ENCODE measurements at regions not wholly inside any gene's neighbourhood (a gene's known extent, or its start where the extent isn't known, plus 50 kb on each side); places are given as distances from the start of the nearest gene placed in this dataset.
"Not testable (repeated sequence)": the region's sequence is repeated elsewhere in the genome, so short reads cannot be mapped to it uniquely, and the experiment has no call there.

- H3K27me3 ChIP-seq (ENCODE audit: control insufficient read depth, insufficient read depth, low read length): no peaks in the 10 kb centered on the region
- H3K9me3 ChIP-seq (ENCODE audit: control insufficient read depth, insufficient read depth, low read length): no peaks in the 10 kb centered on the region
- no peaks in the 10 kb centered on the region for H3K36me3 ChIP-seq (ENCODE audit: control insufficient read depth, insufficient read depth, low read length)
- H3K27ac ChIP-seq (ENCODE audit: low read length): no peak overlapping the region
- no peak overlapping the region for H3K4me3 ChIP-seq (ENCODE audit: low read length)
- H3K4me1 ChIP-seq (ENCODE audit: control insufficient read depth, insufficient read depth, low read length): no peaks in the 10 kb centered on the region
- no peak for DNase-seq (ENCODE audit: low read depth, low spot score)
- no CpG with 5 or more reads among the region's 2 CpGs for WGBS (ENCODE audit: insufficient coverage, insufficient read length)
These were observed 475.8 kb downstream of the PLCL1 start for GRCh38 chr2:198280145-198280544.

GRCh38 chr2:198279026-198279425, 474.6 kb downstream of the PLCL1 start:
- no peak for DNase-seq (ENCODE audit: low read depth, low spot score)
- WGBS (ENCODE audit: insufficient coverage, insufficient read length): no CpG with 5 or more reads among the region's 5 CpGs
- Histone ChIP-seq H3K4me1 (ENCODE audit: control insufficient read depth, insufficient read depth, low read length) (no peaks in the 10 kb centered on the region), H3K9me3 (ENCODE audit: control insufficient read depth, insufficient read depth, low read length) (no peaks in the 10 kb centered on the region), H3K36me3 (ENCODE audit: control insufficient read depth, insufficient read depth, low read length) (no peaks in the 10 kb centered on the region), H3K4me3 (ENCODE audit: low read length) (no peak overlapping the region), H3K27me3 (ENCODE audit: control insufficient read depth, insufficient read depth, low read length) (no peaks in the 10 kb centered on the region), H3K27ac (ENCODE audit: low read length) (no peak overlapping the region)

GRCh38 chr2:198277181-198277580, 472.8 kb downstream of the PLCL1 start:
- H3K9me3 ChIP-seq (ENCODE audit: control insufficient read depth, insufficient read depth, low read length): no peaks in the 10 kb centered on the region
- WGBS (ENCODE audit: insufficient coverage, insufficient read length): no CpG with 5 or more reads among the region's 2 CpGs
- no peak overlapping the region for H3K27ac ChIP-seq (ENCODE audit: low read length)
- H3K4me3 ChIP-seq (ENCODE audit: low read length): no peak overlapping the region
- H3K27me3 ChIP-seq (ENCODE audit: control insufficient read depth, insufficient read depth, low read length): no peaks in the 10 kb centered on the region
- DNase-seq (ENCODE audit: low read depth, low spot score): no peak
- H3K36me3 ChIP-seq (ENCODE audit: control insufficient read depth, insufficient read depth, low read length): no peaks in the 10 kb centered on the region
- no peaks in the 10 kb centered on the region for H3K4me1 ChIP-seq (ENCODE audit: control insufficient read depth, insufficient read depth, low read length)

- H3K27ac ChIP-seq (ENCODE audit: low read length): no peak overlapping the region
- no peaks in the 10 kb centered on the region for H3K27me3 ChIP-seq (ENCODE audit: control insufficient read depth, insufficient read depth, low read length)
- H3K4me3 ChIP-seq (ENCODE audit: low read length): no peak overlapping the region
- no peaks in the 10 kb centered on the region for H3K9me3 ChIP-seq (ENCODE audit: control insufficient read depth, insufficient read depth, low read length)
- WGBS (ENCODE audit: insufficient coverage, insufficient read length): no CpG with 5 or more reads among the region's 1 CpG
- no peak for DNase-seq (ENCODE audit: low read depth, low spot score)
- H3K36me3 ChIP-seq (ENCODE audit: control insufficient read depth, insufficient read depth, low read length): no peaks in the 10 kb centered on the region
- no peaks in the 10 kb centered on the region for H3K4me1 ChIP-seq (ENCODE audit: control insufficient read depth, insufficient read depth, low read length)
These were observed 469.3 kb downstream of the PLCL1 start for GRCh38 chr2:198273660-198274059.

- H3K36me3 ChIP-seq (ENCODE audit: control insufficient read depth, insufficient read depth, low read length); H3K4me1 ChIP-seq (ENCODE audit: control insufficient read depth, insufficient read depth, low read length); H3K4me3 ChIP-seq (ENCODE audit: low read length); H3K9me3 ChIP-seq (ENCODE audit: control insufficient read depth, insufficient read depth, low read length); DNase-seq (ENCODE audit: low read depth, low spot score); H3K27me3 ChIP-seq (ENCODE audit: control insufficient read depth, insufficient read depth, low read length); H3K27ac ChIP-seq (ENCODE audit: low read length): not testable (repeated sequence)
- no CpG with 5 or more reads among the region's 2 CpGs for WGBS (ENCODE audit: insufficient coverage, insufficient read length)
These were observed 465.8 kb downstream of the PLCL1 start for GRCh38 chr2:198270157-198270556.

- no peak overlapping the region for H3K4me3 ChIP-seq (ENCODE audit: low read length)
- no peaks in the 10 kb centered on the region for H3K9me3 ChIP-seq (ENCODE audit: control insufficient read depth, insufficient read depth, low read length)
- no peaks in the 10 kb centered on the region for H3K36me3 ChIP-seq (ENCODE audit: control insufficient read depth, insufficient read depth, low read length)
- no peak for DNase-seq (ENCODE audit: low read depth, low spot score)
- H3K4me1 ChIP-seq (ENCODE audit: control insufficient read depth, insufficient read depth, low read length): no peaks in the 10 kb centered on the region
- no peaks in the 10 kb centered on the region for H3K27me3 ChIP-seq (ENCODE audit: control insufficient read depth, insufficient read depth, low read length)
- no CpG with 5 or more reads among the region's 1 CpG for WGBS (ENCODE audit: insufficient coverage, insufficient read length)
- no peak overlapping the region for H3K27ac ChIP-seq (ENCODE audit: low read length)
These were observed 464.1 kb downstream of the PLCL1 start for GRCh38 chr2:198268519-198268918.

- Histone ChIP-seq H3K27me3 (ENCODE audit: control insufficient read depth, insufficient read depth, low read length) (no peaks in the 10 kb centered on the region), H3K9me3 (ENCODE audit: control insufficient read depth, insufficient read depth, low read length) (no peaks in the 10 kb centered on the region), H3K4me3 (ENCODE audit: low read length) (no peak overlapping the region), H3K36me3 (ENCODE audit: control insufficient read depth, insufficient read depth, low read length) (no peaks in the 10 kb centered on the region), H3K4me1 (ENCODE audit: control insufficient read depth, insufficient read depth, low read length) (no peaks in the 10 kb centered on the region), H3K27ac (ENCODE audit: low read length) (no peak overlapping the region)
- no CpG with 5 or more reads among the region's 3 CpGs for WGBS (ENCODE audit: insufficient coverage, insufficient read length)
- no peak for DNase-seq (ENCODE audit: low read depth, low spot score)
These were observed 455.1 kb downstream of the PLCL1 start for GRCh38 chr2:198259496-198259895.

GRCh38 chr2:198254536-198255090, 450.2 kb downstream of the PLCL1 start:
- WGBS (ENCODE audit: insufficient coverage, insufficient read length): no CpG with 5 or more reads among the region's 5 CpGs
- no peak for DNase-seq (ENCODE audit: low read depth, low spot score)
- Histone ChIP-seq H3K4me3 (ENCODE audit: low read length) (no peak overlapping the region), H3K4me1 (ENCODE audit: control insufficient read depth, insufficient read depth, low read length) (no peaks in the 10 kb centered on the region), H3K27ac (ENCODE audit: low read length) (no peak overlapping the region), H3K27me3 (ENCODE audit: control insufficient read depth, insufficient read depth, low read length) (no peaks in the 10 kb centered on the region), H3K36me3 (ENCODE audit: control insufficient read depth, insufficient read depth, low read length) (no peaks in the 10 kb centered on the region), H3K9me3 (ENCODE audit: control insufficient read depth, insufficient read depth, low read length) (no peaks in the 10 kb centered on the region)

- Histone ChIP-seq H3K9me3 (ENCODE audit: control insufficient read depth, insufficient read depth, low read length) (no peaks in the 10 kb centered on the region), H3K4me3 (ENCODE audit: low read length) (no peak overlapping the region), H3K36me3 (ENCODE audit: control insufficient read depth, insufficient read depth, low read length) (no peaks in the 10 kb centered on the region), H3K27ac (ENCODE audit: low read length) (no peak overlapping the region), H3K27me3 (ENCODE audit: control insufficient read depth, insufficient read depth, low read length) (no peaks in the 10 kb centered on the region), H3K4me1 (ENCODE audit: control insufficient read depth, insufficient read depth, low read length) (no peaks in the 10 kb centered on the region)
- no peak for DNase-seq (ENCODE audit: low read depth, low spot score)
These were observed 449.6 kb downstream of the PLCL1 start for GRCh38 chr2:198253995-198254394.

GRCh38 chr2:198252472-198252871, 448.1 kb downstream of the PLCL1 start:
- Histone ChIP-seq H3K9me3 (ENCODE audit: control insufficient read depth, insufficient read depth, low read length) (no peaks in the 10 kb centered on the region), H3K4me3 (ENCODE audit: low read length) (no peak overlapping the region), H3K4me1 (ENCODE audit: control insufficient read depth, insufficient read depth, low read length) (no peaks in the 10 kb centered on the region), H3K27ac (ENCODE audit: low read length) (no peak overlapping the region), H3K36me3 (ENCODE audit: control insufficient read depth, insufficient read depth, low read length) (no peaks in the 10 kb centered on the region), H3K27me3 (ENCODE audit: control insufficient read depth, insufficient read depth, low read length) (no peaks in the 10 kb centered on the region)
- WGBS (ENCODE audit: insufficient coverage, insufficient read length): no CpG with 5 or more reads among the region's 1 CpG
- no peak for DNase-seq (ENCODE audit: low read depth, low spot score)

- no CpG with 5 or more reads among the region's 3 CpGs for WGBS (ENCODE audit: insufficient coverage, insufficient read length)
- Histone ChIP-seq H3K4me3 (ENCODE audit: low read length) (no peak overlapping the region), H3K9me3 (ENCODE audit: control insufficient read depth, insufficient read depth, low read length) (no peaks in the 10 kb centered on the region), H3K4me1 (ENCODE audit: control insufficient read depth, insufficient read depth, low read length) (no peaks in the 10 kb centered on the region), H3K27ac (ENCODE audit: low read length) (no peak overlapping the region), H3K36me3 (ENCODE audit: control insufficient read depth, insufficient read depth, low read length) (no peaks in the 10 kb centered on the region), H3K27me3 (ENCODE audit: control insufficient read depth, insufficient read depth, low read length) (no peaks in the 10 kb centered on the region)
- DNase-seq (ENCODE audit: low read depth, low spot score): no peak
These were observed 437.7 kb downstream of the PLCL1 start for GRCh38 chr2:198242093-198242492.

Data from iPS DF 6.9 (cell line).